GM23338 (cell line): ENCODE measurements at regions not wholly inside any gene's neighbourhood (a gene's known extent, or its start where the extent isn't known, plus 50 kb on each side); places are given as distances from the start of the nearest gene placed in this dataset.

ENCODE experiments used
- ATAC-seq: fragments of 200-7000 bp; cut with Tn5 transposase; 3 replicates; pipeline ENCODE4 v1.9.1; 2020
- DNase-seq: peaks from one replicate; pipeline ENCODE4 v3.0.0-alpha.2; 2015; ENCODE audit warnings: low spot score
- H2AFZ ChIP-seq: fragments of 200-600 bp; sonication (generic); 2 replicates; pipeline ENCODE4 v1.8.0; 2016; ENCODE audit warnings: antibody characterized with exemption, mild to moderate bottlenecking, moderate library complexity
- H3F3A ChIP-seq: fragments of 200-600 bp; sonication (generic); replicated peaks from 2 replicates; pipeline ENCODE4 v1.8.0; 2017; ENCODE audit warnings: antibody characterized with exemption, mixed run types, low read depth
- H3K27ac ChIP-seq: fragments of 200-600 bp; sonication (generic); 2 replicates; pipeline ENCODE4 v1.6.1; 2016; ENCODE audit warnings: low read depth
- H3K27me3 ChIP-seq: fragments of 200-600 bp; sonication (generic); 2 replicates; pipeline ENCODE4 v1.8.0; 2016; ENCODE audit warnings: mild to moderate bottlenecking, mixed run types, moderate library complexity; ENCODE audit not compliant: insufficient read depth
- H3K36me3 ChIP-seq: fragments of 200-600 bp; sonication (generic); 2 replicates; pipeline ENCODE4 v1.8.0; 2016; ENCODE audit warnings: mild to moderate bottlenecking; ENCODE audit not compliant: insufficient read depth
- H3K4me1 ChIP-seq: fragments of 200-600 bp; sonication (generic); 2 replicates; pipeline ENCODE4 v1.8.0; 2016; ENCODE audit warnings: mild to moderate bottlenecking, moderate library complexity; ENCODE audit not compliant: insufficient read depth
- H3K4me2 ChIP-seq: fragments of 200-600 bp; sonication (generic); 2 replicates; pipeline ENCODE4 v1.7.1; 2017; ENCODE audit warnings: mixed run types
- H3K4me3 ChIP-seq: fragments of 200-600 bp; sonication (generic); 2 replicates; pipeline ENCODE4 v1.6.1; 2016; ENCODE audit warnings: mixed run types
- H3K79me2 ChIP-seq: fragments of 200-600 bp; sonication (generic); replicated peaks from 2 replicates; pipeline ENCODE4 v1.8.0; 2017; ENCODE audit warnings: mild to moderate bottlenecking; ENCODE audit not compliant: insufficient read depth
- H3K9me2 ChIP-seq: fragments of 200-600 bp; sonication (generic); 2 replicates; pipeline ENCODE4 v1.8.0; 2017; ENCODE audit not compliant: insufficient read depth
- H4K20me1 ChIP-seq: fragments of 200-600 bp; sonication (generic); replicated peaks from 2 replicates; pipeline ENCODE4 v1.8.0; 2017; ENCODE audit warnings: mild to moderate bottlenecking; ENCODE audit not compliant: insufficient read depth
- H3K27ac Mint-ChIP-seq: 2 replicates; pipeline ENCODE4 v1.8.0; 2020; ENCODE audit warnings: inconsistent platforms, mild to moderate bottlenecking, moderate library complexity, mixed read lengths
- H3K27me3 Mint-ChIP-seq: 3 replicates; pipeline ENCODE4 v1.8.0; 2022; ENCODE audit warnings: low read depth, mild to moderate bottlenecking, moderate library complexity, mixed read lengths, inconsistent platforms; ENCODE audit not compliant: insufficient read depth, poor library complexity
- H3K36me3 Mint-ChIP-seq: 3 replicates; pipeline ENCODE4 v1.8.0; 2021; ENCODE audit warnings: low read depth, mild to moderate bottlenecking, inconsistent platforms, moderate library complexity, mixed read lengths
- H3K4me1 Mint-ChIP-seq: 3 replicates; pipeline ENCODE4 v1.8.0; 2020; ENCODE audit warnings: mild to moderate bottlenecking, inconsistent platforms, mixed read lengths
- H3K4me3 Mint-ChIP-seq: 3 replicates; pipeline ENCODE4 v1.8.0; 2021; ENCODE audit warnings: moderate library complexity, mild to moderate bottlenecking, inconsistent platforms, mixed read lengths
- H3K9me3 Mint-ChIP-seq: 3 replicates; pipeline ENCODE4 v1.8.0; 2020; ENCODE audit warnings: moderate library complexity, mild to moderate bottlenecking, inconsistent platforms, mixed read lengths
- CREB1 ChIP-seq: fragments of 250-450 bp; sonication (Bioruptor Pico); IDR thresholded peaks from 2 replicates; pipeline ENCODE4 v1.5.0; 2020; ENCODE audit warnings: low read depth, mild to moderate bottlenecking, moderate library complexity
- CTCF ChIP-seq, 2 experiments: fragments of 200-600 bp in 1 of 2; sonication (generic) in 1 of 2; conservative IDR thresholded peaks; 2 replicates each; pipeline versions ENCODE4 v1.5.1 to v1.6.1; 2016 to 2017; ENCODE audit warnings: antibody characterized with exemption in 2 of 2, low read depth in 2 of 2, mild to moderate bottlenecking in 2 of 2, moderate library complexity in 1 of 2
- ETS1 ChIP-seq: IDR thresholded peaks from 2 replicates; pipeline ENCODE4 v1.6.1; 2016; ENCODE audit warnings: antibody characterized with exemption
- EZH2 ChIP-seq: fragments of 200-600 bp; sonication (generic); IDR thresholded peaks from one replicate; pipeline ENCODE4 v1.8.0; 2017; ENCODE audit warnings: antibody characterized with exemption, mild to moderate bottlenecking, low read depth; ENCODE audit not compliant: unreplicated experiment
- EZH2phosphoT487 ChIP-seq: fragments of 200-600 bp; sonication (generic); IDR thresholded peaks from one replicate; pipeline ENCODE4 v1.8.1; 2018; ENCODE audit warnings: antibody characterized with exemption; ENCODE audit not compliant: unreplicated experiment
- JUNB ChIP-seq: IDR thresholded peaks from one replicate; pipeline ENCODE4 v1.6.1; 2016; ENCODE audit warnings: antibody characterized with exemption; ENCODE audit not compliant: unreplicated experiment
- NANOG ChIP-seq: IDR thresholded peaks from 2 replicates; pipeline ENCODE4 v1.6.1; 2016; ENCODE audit warnings: antibody characterized with exemption, borderline replicate concordance
- POLR2AphosphoS5 ChIP-seq: IDR thresholded peaks from 2 replicates; pipeline ENCODE4 v1.6.1; 2016; ENCODE audit warnings: antibody characterized with exemption, low read depth
- REST ChIP-seq: IDR thresholded peaks from one replicate; pipeline ENCODE4 v1.6.1; 2018; ENCODE audit warnings: antibody characterized with exemption; ENCODE audit not compliant: unreplicated experiment
- STAT1 ChIP-seq: IDR thresholded peaks from one replicate; pipeline ENCODE4 v1.6.1; 2016; ENCODE audit warnings: antibody characterized with exemption; ENCODE audit not compliant: unreplicated experiment
- ZNF114 ChIP-seq: fragments of 250-450 bp; sonication (Bioruptor Pico); IDR thresholded peaks from 2 replicates; pipeline ENCODE4 v1.5.0; 2020; ENCODE audit warnings: mild to moderate bottlenecking, moderate library complexity

- Histone ChIP-seq H3K27me3 (no peaks in the 10 kb centered on the region), H3K36me3 (no peaks in the 10 kb centered on the region), H3F3A (no peaks in the 10 kb centered on the region), H3K4me2 (no peak overlapping the region), H3K79me2 (no peaks in the 10 kb centered on the region), H2AFZ (no peak overlapping the region), H3K4me3 (no peak overlapping the region), H3K4me1 (no peaks in the 10 kb centered on the region), H3K9me2 (no peaks in the 10 kb centered on the region; the same call in 1 of the 2 replicates), H4K20me1 (no peaks in the 10 kb centered on the region), H3K27ac (no peak overlapping the region)
- no peak overlapping the region for H3K27ac Mint-ChIP-seq
- ATAC-seq (no peak), DNase-seq (peak; percentile 3)
- no peaks in the 10 kb centered on the region for H3K36me3 Mint-ChIP-seq
- H3K4me3 Mint-ChIP-seq: no peak overlapping the region
- H3K4me1 Mint-ChIP-seq: peaks cover 11% of the 10 kb centered on the region
- TF ChIP-seq JUNB (no peak), POLR2AphosphoS5 (no peak), EZH2 (no peak), EZH2phosphoT487 (no peak), ZNF114 (CRISPR knock-in tag) (no peak), CTCF (conservative IDR thresholded peaks at IDR 0.05; ENCODE audit: low read depth in 2 of 2) (no peak), ETS1 (no peak), CREB1 (CRISPR knock-in tag) (no peak)
- H3K9me3 Mint-ChIP-seq: no peaks in the 10 kb centered on the region; the same call in 2 of the 3 replicates
- no peaks in the 10 kb centered on the region for H3K27me3 Mint-ChIP-seq
Observed at GRCh38 chr3:139159356-139159755, 114.7 kb upstream of the PRR23C start.

- Histone ChIP-seq H3K4me1 (no peaks in the 10 kb centered on the region), H3K79me2 (no peaks in the 10 kb centered on the region), H4K20me1 (no peaks in the 10 kb centered on the region), H3K9me2 (no peaks in the 10 kb centered on the region), H3K36me3 (peaks cover 3% of the 10 kb centered on the region; the same call in 1 of the 2 replicates), H3K4me2 (no peak overlapping the region), H2AFZ (no peak overlapping the region), H3F3A (no peaks in the 10 kb centered on the region), H3K27me3 (no peaks in the 10 kb centered on the region), H3K27ac (no peak overlapping the region), H3K4me3 (no peak overlapping the region)
- Mint-ChIP-seq H3K27ac (no peak overlapping the region), H3K9me3 (peaks cover 42% of the 10 kb centered on the region), H3K27me3 (no peaks in the 10 kb centered on the region), H3K4me1 (no peaks in the 10 kb centered on the region), H3K4me3 (no peak overlapping the region), H3K36me3 (no peaks in the 10 kb centered on the region; the same call in 2 of the 3 replicates)
- DNase-seq: no peak
- ATAC-seq: no peak
- no peak for TF ChIP-seq NANOG
- TF ChIP-seq STAT1: no peak
- no peak for TF ChIP-seq ETS1
- TF ChIP-seq REST: no peak
- no peak for TF ChIP-seq EZH2phosphoT487
- TF ChIP-seq CREB1 (CRISPR knock-in tag): no peak
- TF ChIP-seq JUNB: no peak
- TF ChIP-seq EZH2: no peak
- no peak for TF ChIP-seq POLR2AphosphoS5
Observed at GRCh38 chr3:139173372-139174108, 128.8 kb upstream of the PRR23C start.
